Neural progenitor cell (in vitro differentiated cells): ENCODE measurements at regions not wholly inside any gene's neighbourhood (a gene's known extent, or its start where the extent isn't known, plus 50 kb on each side); places are given as distances from the start of the nearest gene placed in this dataset.
A peak's percentile ranks its signal among the peaks of the same experiment; 100 is the strongest.

ENCODE experiments used
- DNase-seq: peaks from one replicate; pipeline ENCODE4 v3.0.0-alpha.2; 2016; ENCODE audit warnings: low spot score
- H2AFZ ChIP-seq: fragments of 200-600 bp; sonication (generic); replicated peaks from 2 replicates; pipeline ENCODE4 v1.6.1; 2016; ENCODE audit warnings: antibody characterized with exemption
- H3F3A ChIP-seq: fragments of 200-600 bp; sonication (generic); 2 replicates; pipeline ENCODE4 v1.6.1; 2016; ENCODE audit warnings: antibody characterized with exemption, low read depth
- H3K27ac ChIP-seq: fragments of 200-600 bp; sonication (generic); 2 replicates; pipeline ENCODE4 v1.5.1; 2016; ENCODE audit warnings: mild to moderate bottlenecking
- H3K27me3 ChIP-seq: fragments of 200-600 bp; sonication (generic); 2 replicates; pipeline ENCODE4 v1.6.1; 2016; ENCODE audit warnings: mild to moderate bottlenecking, moderate library complexity
- H3K36me3 ChIP-seq: fragments of 200-600 bp; sonication (generic); 2 replicates; pipeline ENCODE4 v1.5.1; 2016
- H3K4me1 ChIP-seq: fragments of 200-600 bp; sonication (generic); 2 replicates; pipeline ENCODE4 v1.6.1; 2016; ENCODE audit warnings: mixed run types
- H3K4me2 ChIP-seq: fragments of 200-600 bp; sonication (generic); 2 replicates; pipeline ENCODE4 v1.6.1; 2016
- H3K4me3 ChIP-seq: fragments of 200-600 bp; sonication (generic); 2 replicates; pipeline ENCODE4 v1.5.1; 2016
- H3K79me2 ChIP-seq: fragments of 200-600 bp; sonication (generic); 2 replicates; pipeline ENCODE4 v1.6.1; 2016; ENCODE audit warnings: low read depth
- H3K9ac ChIP-seq: fragments of 200-600 bp; sonication (generic); 2 replicates; pipeline ENCODE4 v1.6.1; 2016
- H3K9me3 ChIP-seq: fragments of 200-600 bp; sonication (generic); 2 replicates; pipeline ENCODE4 v1.5.1; 2016; ENCODE audit warnings: low read depth
- H4K20me1 ChIP-seq: fragments of 200-600 bp; sonication (generic); 2 replicates; pipeline ENCODE4 v1.6.1; 2016; ENCODE audit warnings: low read depth
- H3K27ac Mint-ChIP-seq: 3 replicates; pipeline ENCODE4 v1.8.0; 2021; ENCODE audit warnings: mixed read lengths
- H3K27me3 Mint-ChIP-seq: 2 replicates; pipeline ENCODE4 v1.8.0; 2022; ENCODE audit warnings: low read depth, mild to moderate bottlenecking, inconsistent platforms, moderate library complexity, mixed read lengths; ENCODE audit not compliant: insufficient read depth
- H3K36me3 Mint-ChIP-seq: 3 replicates; pipeline ENCODE4 v1.8.0; 2021; ENCODE audit warnings: mixed read lengths
- H3K4me1 Mint-ChIP-seq: 3 replicates; pipeline ENCODE4 v1.8.0; 2021; ENCODE audit warnings: mixed read lengths
- H3K4me3 Mint-ChIP-seq: 3 replicates; pipeline ENCODE4 v1.8.0; 2021; ENCODE audit warnings: mild to moderate bottlenecking, moderate library complexity, mixed read lengths
- H3K9me3 Mint-ChIP-seq: 3 replicates; pipeline ENCODE4 v1.8.0; 2020; ENCODE audit warnings: mixed read lengths
- CTCF ChIP-seq: fragments of 200-600 bp; sonication (generic); IDR thresholded peaks from 2 replicates; pipeline ENCODE4 v1.5.1; 2017; ENCODE audit warnings: antibody characterized with exemption, mild to moderate bottlenecking
- EZH2 ChIP-seq: fragments of 200-600 bp; sonication (generic); IDR thresholded peaks from 2 replicates; pipeline ENCODE4 v1.6.1; 2017; ENCODE audit warnings: antibody characterized with exemption, mild to moderate bottlenecking, moderate library complexity
- EZH2phosphoT487 ChIP-seq: fragments of 200-600 bp; sonication (generic); IDR thresholded peaks from 2 replicates; pipeline ENCODE4 v1.6.1; 2017; ENCODE audit warnings: antibody characterized with exemption

GRCh38 chr13:80010846-80011245, 330.1 kb downstream of the SPRY2 start:
- no peak overlapping the region for H3K4me2 ChIP-seq
- TF ChIP-seq EZH2 (no peak), EZH2phosphoT487 (no peak), CTCF (no peak)

GRCh38 chr13:80010286-80010831, 330.6 kb downstream of the SPRY2 start:
- peaks cover 6% of the 10 kb centered on the region for H3K27me3 Mint-ChIP-seq
- DNase-seq, result no peak
- Histone ChIP-seq H3K79me2 (no peaks in the 10 kb centered on the region), H3K36me3 (no peaks in the 10 kb centered on the region), H2AFZ (no peak overlapping the region), H3K27ac (no peak overlapping the region), H3K4me3 (no peak overlapping the region), H4K20me1 (no peaks in the 10 kb centered on the region), H3K4me1 (peaks cover 2% of the 10 kb centered on the region), H3K9me3 (no peaks in the 10 kb centered on the region), H3F3A (no peaks in the 10 kb centered on the region), H3K27me3 (no peaks in the 10 kb centered on the region), H3K4me2 (no peak overlapping the region), H3K9ac (no peak overlapping the region)
- H3K36me3 Mint-ChIP-seq, result no peaks in the 10 kb centered on the region
- H3K9me3 Mint-ChIP-seq, result peaks cover 13% of the 10 kb centered on the region
- peaks cover 7% of the 10 kb centered on the region for H3K4me1 Mint-ChIP-seq
- no peak overlapping the region for H3K4me3 Mint-ChIP-seq
- no peak overlapping the region for H3K27ac Mint-ChIP-seq
- TF ChIP-seq EZH2 (no peak), CTCF (no peak), EZH2phosphoT487 (no peak)

More at GRCh38 chr13:80010846-80011245, 330.1 kb downstream of the SPRY2 start:
- Mint-ChIP-seq H3K27ac (no peak overlapping the region), H3K9me3 (peaks cover 16% of the 10 kb centered on the region), H3K27me3 (peaks cover 6% of the 10 kb centered on the region), H3K36me3 (no peaks in the 10 kb centered on the region), H3K4me1 (peaks cover 7% of the 10 kb centered on the region), H3K4me3 (no peak overlapping the region)
- Histone ChIP-seq H2AFZ (no peak overlapping the region), H3K9ac (no peak overlapping the region), H3K27ac (no peak overlapping the region), H3F3A (no peaks in the 10 kb centered on the region), H3K36me3 (no peaks in the 10 kb centered on the region), H3K9me3 (no peaks in the 10 kb centered on the region), H3K4me3 (no peak overlapping the region), H3K4me1 (peaks cover 2% of the 10 kb centered on the region), H4K20me1 (no peaks in the 10 kb centered on the region), H3K79me2 (no peaks in the 10 kb centered on the region), H3K27me3 (no peaks in the 10 kb centered on the region)
- no peak for DNase-seq

GRCh38 chr13:80009760-80010159, 331.2 kb downstream of the SPRY2 start:
- H3K4me1 Mint-ChIP-seq, result peaks cover 7% of the 10 kb centered on the region
- H3K36me3 Mint-ChIP-seq, result no peaks in the 10 kb centered on the region

More at GRCh38 chr13:80009760-80010159, 331.2 kb downstream of the SPRY2 start:
- Mint-ChIP-seq H3K9me3 (peaks cover 13% of the 10 kb centered on the region), H3K4me3 (no peak overlapping the region), H3K27me3 (peaks cover 6% of the 10 kb centered on the region), H3K27ac (peak overlapping the region; percentile 21)
- no peaks in the 10 kb centered on the region for H3K79me2 ChIP-seq
- H4K20me1 ChIP-seq, result no peaks in the 10 kb centered on the region
- no peaks in the 10 kb centered on the region for H3K9me3 ChIP-seq
- H3K4me1 ChIP-seq, result peaks cover 2% of the 10 kb centered on the region
- TF ChIP-seq EZH2phosphoT487 (no peak), CTCF (no peak), EZH2 (no peak)
- H2AFZ ChIP-seq, result no peak overlapping the region
- no peaks in the 10 kb centered on the region for H3K36me3 ChIP-seq
- H3F3A ChIP-seq, result no peaks in the 10 kb centered on the region
- DNase-seq, result no peak
- H3K27ac ChIP-seq, result no peak overlapping the region
- H3K9ac ChIP-seq, result no peak overlapping the region
- no peak overlapping the region for H3K4me3 ChIP-seq
- H3K27me3 ChIP-seq, result no peaks in the 10 kb centered on the region
- H3K4me2 ChIP-seq, result no peak overlapping the region
